Keratinocyte (primary cell): ENCODE measurements at regions not wholly inside any gene's neighbourhood (a gene's known extent, or its start where the extent isn't known, plus 50 kb on each side); places are given as distances from the start of the nearest gene placed in this dataset.

Source experiments
- DNase-seq: peaks from one replicate; pipeline ENCODE4 v3.0.0-alpha.2; 2011; ENCODE audit warnings: low read depth, missing footprints, low spot score
- FAIRE-seq: peaks from 2 replicates; lab custom pipeline; 2011; peaks lifted over from hg19 to GRCh38; lab: Jason Lieb, UNC
- H2AFZ ChIP-seq: 2 replicates; pipeline ENCODE4 v1.6.0; 2012; ENCODE audit warnings: low read length, control low read depth, inconsistent platforms; ENCODE audit not compliant: control insufficient read depth
- H3K27ac ChIP-seq: 2 replicates; pipeline ENCODE4 v1.5.1; 2011; ENCODE audit warnings: low read length; ENCODE audit not compliant: control insufficient read depth, insufficient read depth
- H3K27me3 ChIP-seq: 3 replicates; pipeline ENCODE4 v1.6.0; 2011; ENCODE audit warnings: low read length; ENCODE audit not compliant: control insufficient read depth, insufficient read depth; ENCODE audit errors: extremely low read depth
- H3K36me3 ChIP-seq, 2 experiments: 2 replicates in 1 of 2; 3 replicates in 1 of 2; pipeline ENCODE4 v1.5.1; 2011; ENCODE audit warnings: low read length in 2 of 2, mild to moderate bottlenecking in 1 of 2; ENCODE audit not compliant: control insufficient read depth in 2 of 2, insufficient read depth in 2 of 2; ENCODE audit errors: extremely low read depth in 1 of 2
- H3K4me1 ChIP-seq: 3 replicates; pipeline ENCODE4 v1.5.1; 2011; ENCODE audit warnings: low read length; ENCODE audit not compliant: control insufficient read depth, insufficient read depth; ENCODE audit errors: extremely low read depth
- H3K4me2 ChIP-seq: 3 replicates; pipeline ENCODE4 v1.6.0; 2011; ENCODE audit warnings: low read depth, low read length; ENCODE audit not compliant: control insufficient read depth, insufficient read depth; ENCODE audit errors: extremely low read depth
- H3K4me3 ChIP-seq, 3 experiments: fragments of 200-600 bp in 1 of 3; sonication (generic) in 1 of 3; 2 replicates in 2 of 3; 3 replicates in 1 of 3; pipeline ENCODE4 v1.5.1; 2011 to 2016; ENCODE audit warnings: low read length in 3 of 3, mild to moderate bottlenecking in 3 of 3, control low read depth in 2 of 3, inconsistent platforms in 1 of 3, low read depth in 1 of 3, mixed read lengths in 1 of 3, mixed run types in 1 of 3, moderate library complexity in 1 of 3; ENCODE audit not compliant: control insufficient read depth in 2 of 3, insufficient read depth in 2 of 3; ENCODE audit errors: extremely low read depth in 1 of 3
- H3K79me2 ChIP-seq: 2 replicates; pipeline ENCODE4 v1.6.0; 2012; ENCODE audit warnings: low read length; ENCODE audit not compliant: control insufficient read depth, insufficient read depth
- H3K9ac ChIP-seq: 3 replicates; pipeline ENCODE4 v1.6.0; 2011; ENCODE audit warnings: low read length; ENCODE audit not compliant: control insufficient read depth, insufficient read depth; ENCODE audit errors: extremely low read depth
- H3K9me1 ChIP-seq: 3 replicates; pipeline ENCODE4 v1.6.0; 2011; ENCODE audit warnings: low read length; ENCODE audit not compliant: control insufficient read depth, insufficient read depth; ENCODE audit errors: extremely low read depth
- H3K9me3 ChIP-seq: 2 replicates; pipeline ENCODE4 v1.5.1; 2012; ENCODE audit warnings: low read depth, low read length; ENCODE audit not compliant: control insufficient read depth
- H4K20me1 ChIP-seq: 3 replicates; pipeline ENCODE4 v1.6.0; 2011; ENCODE audit warnings: low read length; ENCODE audit not compliant: control insufficient read depth, insufficient read depth; ENCODE audit errors: extremely low read depth
- EZH2 ChIP-seq: IDR thresholded peaks from one replicate; pipeline ENCODE4 v1.6.1; 2012; ENCODE audit warnings: inconsistent platforms, mild to moderate bottlenecking, low read length, moderate library complexity
- dilution Hi-C: fragments of 300-500 bp; cut with MboI; formaldehyde crosslinking; loops from one replicate; pipeline ENCODE4 v1.7.0; 2020; ENCODE audit warnings: low sequenced_read_pairs; ENCODE audit not compliant: extremely low pct_ligation_motif_present
- TF ChIP-seq, protein P1 (sequence below), 3 experiments: IDR thresholded peaks in 1 of 3; conservative IDR thresholded peaks in 1 of 3; optimal IDR thresholded peaks in 1 of 3; 2 replicates in 2 of 3; 3 replicates in 1 of 3; pipeline versions ENCODE3 to v1.5.1; 2011; ENCODE audit warnings: low read length in 3 of 3, mild to moderate bottlenecking in 3 of 3, moderate library complexity in 2 of 3, control low read depth in 1 of 3, inconsistent platforms in 1 of 3; ENCODE audit not compliant: insufficient read depth in 2 of 3; ENCODE audit errors: extremely low read depth in 1 of 3

DNA sequence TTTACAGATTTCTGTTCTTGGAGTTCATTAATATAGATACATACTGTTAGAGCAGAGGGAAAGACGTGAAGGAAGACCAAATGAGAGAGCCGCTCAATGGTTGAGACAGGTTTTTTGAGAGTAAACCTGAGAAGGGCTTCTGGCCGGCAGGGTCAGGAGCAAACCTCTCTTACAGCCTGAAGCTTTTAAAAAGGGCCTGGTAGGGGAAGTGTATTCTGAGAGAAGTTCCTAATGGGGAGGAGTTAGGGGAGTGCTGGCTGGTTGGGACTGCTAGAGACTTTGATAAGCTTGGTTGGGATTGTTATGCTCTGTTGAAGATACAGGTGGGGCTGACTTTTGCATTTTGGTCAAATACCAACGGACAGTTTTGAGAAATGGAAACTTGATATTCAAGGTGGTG is 186.8 kb upstream of the PABPC4L start:
- Histone ChIP-seq H3K9me1 (no peaks in the 10 kb centered on the region), H3K4me1 (no peaks in the 10 kb centered on the region), H3K27ac (no peak overlapping the region), H3K27me3 (no peaks in the 10 kb centered on the region), H3K79me2 (no peaks in the 10 kb centered on the region), H2AFZ (no peak overlapping the region), H3K36me3 (no peaks in the 10 kb centered on the region), H4K20me1 (no peaks in the 10 kb centered on the region), H3K9ac (no peak overlapping the region), H3K9me3 (no peaks in the 10 kb centered on the region), H3K4me2 (no peak overlapping the region), H3K4me3 (no peak overlapping the region)
- dilution Hi-C loops, result no loop called here
- TF ChIP-seq EZH2, result no peak
- TF ChIP-seq, protein P1, sequence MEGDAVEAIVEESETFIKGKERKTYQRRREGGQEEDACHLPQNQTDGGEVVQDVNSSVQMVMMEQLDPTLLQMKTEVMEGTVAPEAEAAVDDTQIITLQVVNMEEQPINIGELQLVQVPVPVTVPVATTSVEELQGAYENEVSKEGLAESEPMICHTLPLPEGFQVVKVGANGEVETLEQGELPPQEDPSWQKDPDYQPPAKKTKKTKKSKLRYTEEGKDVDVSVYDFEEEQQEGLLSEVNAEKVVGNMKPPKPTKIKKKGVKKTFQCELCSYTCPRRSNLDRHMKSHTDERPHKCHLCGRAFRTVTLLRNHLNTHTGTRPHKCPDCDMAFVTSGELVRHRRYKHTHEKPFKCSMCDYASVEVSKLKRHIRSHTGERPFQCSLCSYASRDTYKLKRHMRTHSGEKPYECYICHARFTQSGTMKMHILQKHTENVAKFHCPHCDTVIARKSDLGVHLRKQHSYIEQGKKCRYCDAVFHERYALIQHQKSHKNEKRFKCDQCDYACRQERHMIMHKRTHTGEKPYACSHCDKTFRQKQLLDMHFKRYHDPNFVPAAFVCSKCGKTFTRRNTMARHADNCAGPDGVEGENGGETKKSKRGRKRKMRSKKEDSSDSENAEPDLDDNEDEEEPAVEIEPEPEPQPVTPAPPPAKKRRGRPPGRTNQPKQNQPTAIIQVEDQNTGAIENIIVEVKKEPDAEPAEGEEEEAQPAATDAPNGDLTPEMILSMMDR (optimal IDR thresholded peaks at IDR 0.05 in 1 of 3, IDR thresholded peaks at IDR 0.05 in 1 of 3, conservative IDR thresholded peaks at IDR 0.05 in 1 of 3; ENCODE audit: extremely low read depth in 1 of 3, insufficient read depth in 2 of 3, low read length in 3 of 3), result no peak
- DNase-seq (no peak), FAIRE-seq (no peak)

DNA sequence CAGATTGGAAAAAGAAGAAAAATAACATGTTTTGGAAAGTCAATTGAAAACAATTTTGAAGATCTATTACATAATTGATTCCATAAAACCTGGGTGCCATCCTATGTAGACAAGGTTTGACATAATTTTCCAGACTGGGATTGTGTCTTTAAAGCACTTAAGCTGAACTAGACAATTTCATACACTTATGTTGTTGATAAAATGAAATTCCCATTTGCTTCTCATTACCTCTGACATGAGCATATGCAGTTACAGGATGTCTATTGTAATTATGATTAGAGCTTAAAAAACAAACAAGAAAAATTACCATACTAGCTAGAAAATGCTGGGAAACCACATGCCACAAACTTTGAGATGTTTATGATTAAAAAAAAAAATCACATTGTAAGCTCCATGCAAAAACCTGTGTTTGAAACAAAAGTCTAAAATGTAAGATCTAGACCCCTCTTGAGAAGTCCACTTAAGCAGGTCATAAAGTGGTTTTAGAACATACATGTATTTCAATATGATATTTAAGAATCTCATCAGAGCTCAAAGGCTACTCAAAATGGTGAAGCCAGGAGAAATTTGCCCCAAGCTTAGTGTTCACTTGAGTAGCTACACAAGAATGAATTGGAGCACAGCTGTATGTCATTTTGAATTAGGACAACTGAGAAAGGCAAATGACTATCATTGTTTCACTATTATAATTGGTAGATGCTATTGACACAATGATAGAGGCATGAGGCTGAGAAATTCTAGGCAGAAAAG is 181.1 kb upstream of the PABPC4L start:
- Histone ChIP-seq H3K4me3 (no peak overlapping the region), H3K27ac (no peak overlapping the region), H4K20me1 (no peaks in the 10 kb centered on the region), H3K36me3 (no peaks in the 10 kb centered on the region), H3K4me2 (no peak overlapping the region), H3K79me2 (no peaks in the 10 kb centered on the region), H3K4me1 (no peaks in the 10 kb centered on the region), H3K9me3 (no peaks in the 10 kb centered on the region), H3K9me1 (no peaks in the 10 kb centered on the region), H2AFZ (no peak overlapping the region), H3K27me3 (no peaks in the 10 kb centered on the region), H3K9ac (no peak overlapping the region)
- dilution Hi-C loops, result no loop called here
- TF ChIP-seq, protein P1 (optimal IDR thresholded peaks at IDR 0.05 in 1 of 3, IDR thresholded peaks at IDR 0.05 in 1 of 3, conservative IDR thresholded peaks at IDR 0.05 in 1 of 3; ENCODE audit: extremely low read depth in 1 of 3, insufficient read depth in 2 of 3, low read length in 3 of 3), result no peak
- TF ChIP-seq EZH2, result no peak
- DNase-seq, result no peak
- FAIRE-seq, result no peak
